HG03354 (cell line): ENCODE measurements at regions not wholly inside any gene's neighbourhood (a gene's known extent, or its start where the extent isn't known, plus 50 kb on each side); places are given as distances from the start of the nearest gene placed in this dataset.
"Not testable (repeated sequence)": the region's sequence is repeated elsewhere in the genome, so short reads cannot be mapped to it uniquely, and the experiment has no call there.

Source experiments
- ATAC-seq: cut with Tn5 transposase; IDR thresholded peaks from one replicate; pipeline ENCODE4 v1.9.1; 2021; ENCODE audit warnings: mild to moderate bottlenecking; ENCODE audit not compliant: unreplicated experiment, poor library complexity, severe bottlenecking

GRCh38 chr9:78972303-78972999 is 599.3 kb upstream of the TLE4 start:
- no peak for ATAC-seq

GRCh38 chr9:78973907-78974306 is 597.9 kb upstream of the TLE4 start:
- no peak for ATAC-seq

GRCh38 chr9:78982849-78983248 is 588.9 kb upstream of the TLE4 start:
- ATAC-seq = no peak

- ATAC-seq = no peak
Observed at GRCh38 chr9:78985084-78985738, 586.6 kb upstream of the TLE4 start.

- ATAC-seq = no peak
Observed at GRCh38 chr9:78986446-78986845, 585.3 kb upstream of the TLE4 start.

GRCh38 chr9:78989031-78989658 is 582.6 kb upstream of the TLE4 start:
- no peak for ATAC-seq

GRCh38 chr9:78994471-78994870 is 577.3 kb upstream of the TLE4 start:
- ATAC-seq = no peak

- not testable (repeated sequence) for ATAC-seq
Observed at GRCh38 chr9:78994974-78995373, 576.8 kb upstream of the TLE4 start.

GRCh38 chr9:78997296-78997695 is 574.5 kb upstream of the TLE4 start:
- ATAC-seq = no peak

GRCh38 chr9:79000230-79001002 is 571.3 kb upstream of the TLE4 start:
- no peak for ATAC-seq

- ATAC-seq = no peak
Observed at GRCh38 chr9:79001012-79001411, 570.8 kb upstream of the TLE4 start.

GRCh38 chr9:79003514-79003913 is 568.3 kb upstream of the TLE4 start:
- no peak for ATAC-seq

- ATAC-seq = no peak
Observed at GRCh38 chr9:79004032-79004431, 567.7 kb upstream of the TLE4 start.

- ATAC-seq = no peak
Observed at GRCh38 chr9:79006546-79006945, 565.2 kb upstream of the TLE4 start.

GRCh38 chr9:79007701-79008483 is 563.9 kb upstream of the TLE4 start:
- ATAC-seq = peak; percentile 94

- no peak for ATAC-seq
Observed at GRCh38 chr9:79008916-79009315, 562.8 kb upstream of the TLE4 start.

- ATAC-seq = no peak
Observed at GRCh38 chr9:79011461-79011860, 560.3 kb upstream of the TLE4 start.

GRCh38 chr9:79012561-79012960 is 559.2 kb upstream of the TLE4 start:
- ATAC-seq = no peak

- ATAC-seq = no peak
Observed at GRCh38 chr9:79013715-79014610, 557.8 kb upstream of the TLE4 start.
